Duodenal mucosa (tissue), 2 donors: ENCODE measurements at regions not wholly inside any gene's neighbourhood (a gene's known extent, or its start where the extent isn't known, plus 50 kb on each side); places are given as distances from the start of the nearest gene placed in this dataset.

ENCODE experiments used
- H3K27ac ChIP-seq: one replicate; pipeline ENCODE4 v1.7.0; 2013; ENCODE audit warnings: low read depth, low read length
- H3K27me3 ChIP-seq, 2 donors: one replicate each; pipeline ENCODE4 v1.7.0; 2013; ENCODE audit warnings: low read length in 2 of 2, control low read depth in 1 of 2; ENCODE audit not compliant: insufficient read depth in 2 of 2, control insufficient read depth in 1 of 2
- H3K36me3 ChIP-seq, 2 donors: one replicate each; pipeline ENCODE4 v1.7.0; 2013; ENCODE audit warnings: low read length in 2 of 2, control low read depth in 1 of 2; ENCODE audit not compliant: insufficient read depth in 2 of 2, control insufficient read depth in 1 of 2
- H3K4me1 ChIP-seq, 2 donors: one replicate each; pipeline ENCODE4 v1.7.0; 2013; ENCODE audit warnings: low read length in 2 of 2, control low read depth in 1 of 2; ENCODE audit not compliant: insufficient read depth in 2 of 2, control insufficient read depth in 1 of 2
- H3K4me3 ChIP-seq, 2 donors: one replicate each; pipeline ENCODE4 v1.7.0; 2013; ENCODE audit warnings: low read length in 2 of 2, low read depth in 1 of 2
- H3K9ac ChIP-seq, 2 donors: one replicate each; pipeline ENCODE4 v1.7.0; 2013; ENCODE audit warnings: low read length in 2 of 2, low read depth in 1 of 2
- H3K9me3 ChIP-seq, 2 donors: one replicate each; pipeline ENCODE4 v1.7.0; 2013; ENCODE audit warnings: low read length in 2 of 2, control low read depth in 1 of 2; ENCODE audit not compliant: control insufficient read depth in 1 of 2

DNA sequence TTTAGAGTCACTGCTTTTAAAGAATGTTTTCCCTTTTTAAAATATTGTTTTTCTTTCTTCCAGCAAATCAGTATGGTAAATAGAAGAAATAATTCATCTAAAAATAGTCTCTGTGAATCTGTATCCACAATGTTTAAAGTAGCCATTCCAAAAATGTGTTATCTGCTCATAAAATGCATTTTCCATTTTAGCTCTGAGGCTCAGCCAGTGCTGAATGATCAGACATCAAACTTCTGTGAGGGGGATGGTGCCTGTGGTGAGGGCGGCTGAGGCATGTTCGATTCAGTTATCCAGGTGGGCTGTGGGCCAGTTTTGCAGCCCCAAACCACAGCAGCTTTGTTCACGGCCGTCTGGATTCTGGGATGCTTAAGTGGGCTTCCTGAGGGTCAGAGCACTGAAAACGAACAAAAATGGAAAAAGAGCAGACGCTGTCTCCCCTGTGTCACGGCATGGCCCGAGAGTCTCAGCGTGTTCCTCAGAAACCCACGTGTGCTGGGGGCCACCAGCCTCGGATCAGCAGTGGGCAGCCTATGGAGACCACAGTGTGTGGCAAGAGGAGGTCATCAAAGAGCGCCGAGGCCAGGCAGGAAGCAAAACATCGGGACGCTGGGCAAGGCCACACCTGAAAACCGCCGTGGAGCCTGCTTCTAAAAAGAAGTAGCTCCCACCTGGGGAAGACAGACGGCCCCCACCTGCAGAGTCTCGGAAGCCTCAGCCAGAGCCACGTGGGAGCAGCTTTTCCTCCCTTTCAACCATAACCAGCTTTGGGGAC is 134.9 kb upstream of the THBS2 start:
- no peak overlapping the region for H3K4me3 ChIP-seq
- no peaks in the 10 kb centered on the region for H3K36me3 ChIP-seq
- H3K4me1 ChIP-seq = no peaks in the 10 kb centered on the region
- H3K27ac ChIP-seq = no peak overlapping the region
- peaks cover 0 to 4% of the 10 kb centered on the region in 2 donors for H3K27me3 ChIP-seq
- H3K9ac ChIP-seq = no peak overlapping the region
- H3K9me3 ChIP-seq = peaks cover 2 to 20% of the 10 kb centered on the region in 2 donors

DNA sequence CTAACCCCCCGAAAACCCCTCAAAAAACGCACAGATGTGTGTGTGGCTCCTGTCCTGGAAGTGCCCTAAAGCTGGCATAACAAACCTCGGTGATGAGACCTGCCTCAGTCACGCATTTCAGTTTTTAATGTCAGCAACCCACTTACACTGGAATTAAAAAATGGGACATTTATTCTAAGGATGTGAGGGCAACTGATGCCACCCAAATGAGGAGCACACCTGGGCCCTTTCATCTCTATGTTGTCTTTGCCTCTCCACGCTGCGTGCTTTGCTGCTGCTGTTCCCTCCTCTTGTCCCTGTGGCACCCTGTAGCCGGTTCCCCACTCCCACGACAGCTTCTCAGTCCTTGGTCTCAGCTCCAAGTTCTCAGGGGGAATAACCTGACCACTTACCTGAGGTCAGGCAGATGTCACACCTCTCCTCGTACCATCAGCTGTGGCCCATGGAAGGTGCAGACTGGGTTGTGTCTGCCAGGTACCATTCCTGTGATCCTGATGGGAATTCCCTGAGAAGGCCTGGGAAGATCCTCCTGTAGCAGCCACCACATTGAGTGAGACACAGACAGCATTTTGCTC is 134.2 kb upstream of the THBS2 start:
- H3K27me3 ChIP-seq = peaks cover 0 to 4% of the 10 kb centered on the region in 2 donors
- no peak overlapping the region for H3K27ac ChIP-seq

DNA sequence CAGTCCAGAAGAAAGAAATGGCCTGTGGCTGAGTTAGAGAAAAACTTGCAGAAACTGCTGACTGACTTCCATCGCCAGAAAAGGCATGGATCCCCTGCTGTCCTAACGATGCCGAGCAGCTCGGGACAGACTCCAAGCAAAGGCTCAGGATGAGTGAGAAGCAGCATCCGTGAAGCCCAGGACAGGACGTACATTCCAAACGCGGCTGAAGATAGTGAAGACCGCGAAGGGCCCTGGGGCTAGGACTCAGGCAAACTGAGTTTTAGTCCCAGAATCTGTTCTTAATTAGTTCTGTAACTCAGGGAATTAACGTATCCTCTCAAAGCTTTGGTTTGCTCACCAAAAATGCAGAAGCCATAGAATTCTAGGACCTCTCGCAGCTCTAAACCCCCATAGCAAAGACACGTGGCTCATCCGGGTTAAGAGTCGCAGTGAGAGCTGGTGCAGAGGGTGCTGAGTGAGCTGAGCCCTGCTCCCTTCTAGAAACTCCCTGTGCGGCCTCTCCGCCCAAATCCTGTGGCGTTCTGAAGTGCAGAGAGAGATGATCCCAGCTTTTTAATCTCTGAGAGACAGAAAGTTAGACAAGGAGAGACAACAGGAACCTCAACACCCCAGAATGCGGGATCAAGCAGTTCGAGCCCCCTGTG is 132.9 kb upstream of the THBS2 start:
- Histone ChIP-seq H3K27ac (no peak overlapping the region), H3K9ac (no peak overlapping the region), H3K36me3 (no peaks in the 10 kb centered on the region), H3K4me3 (no peak overlapping the region), H3K4me1 (no peaks in the 10 kb centered on the region), H3K27me3 (peaks cover 0 to 4% of the 10 kb centered on the region in 2 donors), H3K9me3 (peaks cover 2 to 18% of the 10 kb centered on the region in 2 donors)

More for the DNA sequence above, 134.2 kb upstream of the THBS2 start:
- peaks cover 2 to 23% of the 10 kb centered on the region in 2 donors for H3K9me3 ChIP-seq
- H3K4me3 ChIP-seq = no peak overlapping the region
- H3K36me3 ChIP-seq = no peaks in the 10 kb centered on the region
- no peak overlapping the region for H3K9ac ChIP-seq
- no peaks in the 10 kb centered on the region for H3K4me1 ChIP-seq

DNA sequence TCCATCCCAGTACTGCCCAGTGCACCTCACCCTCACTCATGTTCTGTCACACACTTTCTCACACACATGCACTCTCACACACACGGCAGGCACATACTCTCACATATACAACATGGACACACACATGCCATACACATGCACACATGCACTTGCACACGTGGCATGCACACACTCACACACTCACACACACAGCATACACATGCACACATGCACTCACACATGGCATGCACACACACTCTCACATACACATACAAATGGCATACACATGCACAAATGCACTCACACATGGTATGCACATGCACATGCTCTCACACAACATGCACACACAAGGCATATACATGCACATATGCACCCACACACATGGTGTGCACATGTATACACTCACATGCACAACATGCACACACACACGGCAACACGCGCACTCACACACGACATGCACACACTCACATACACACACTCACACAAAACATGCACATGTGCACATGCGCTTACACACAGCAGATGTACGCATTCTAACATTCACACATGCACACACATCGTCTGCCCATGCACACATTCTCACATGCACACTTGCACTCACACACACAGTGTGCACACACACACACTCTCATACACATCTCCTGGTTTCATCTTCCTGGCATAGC is 131.7 kb upstream of the THBS2 start:
- no peak overlapping the region for H3K27ac ChIP-seq
- no peaks in the 10 kb centered on the region for H3K4me1 ChIP-seq
- H3K27me3 ChIP-seq = peaks cover 0 to 4% of the 10 kb centered on the region in 2 donors
- H3K9me3 ChIP-seq = peaks cover 2 to 9% of the 10 kb centered on the region in 2 donors
- H3K4me3 ChIP-seq = no peak overlapping the region
- no peak overlapping the region for H3K9ac ChIP-seq
- H3K36me3 ChIP-seq = no peaks in the 10 kb centered on the region

DNA sequence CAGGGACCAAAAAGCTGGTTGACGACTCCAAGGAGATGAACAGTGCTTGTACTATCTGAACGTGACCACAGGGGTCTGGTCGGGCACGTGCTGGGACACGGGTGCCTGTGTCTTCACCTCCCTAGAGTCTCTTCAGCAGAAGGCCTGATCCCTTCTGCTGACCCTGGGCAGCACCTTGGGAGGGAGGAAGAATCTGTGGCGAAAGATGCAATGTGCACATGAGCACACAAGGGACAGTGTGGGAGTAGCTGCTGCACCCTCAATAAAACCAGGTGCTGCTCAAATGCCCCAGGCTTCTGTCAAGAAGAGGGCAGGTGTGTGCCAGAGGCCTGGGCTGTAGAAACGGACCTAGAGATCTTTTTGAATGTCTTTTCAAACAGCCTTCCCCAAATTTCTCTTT is 130.6 kb upstream of the THBS2 start:
- Histone ChIP-seq H3K4me3 (no peak overlapping the region), H3K27me3 (peaks cover 0 to 4% of the 10 kb centered on the region in 2 donors), H3K9ac (no peak overlapping the region), H3K4me1 (no peaks in the 10 kb centered on the region), H3K27ac (no peak overlapping the region), H3K36me3 (no peaks in the 10 kb centered on the region), H3K9me3 (peaks cover 2 to 4% of the 10 kb centered on the region in 2 donors)

DNA sequence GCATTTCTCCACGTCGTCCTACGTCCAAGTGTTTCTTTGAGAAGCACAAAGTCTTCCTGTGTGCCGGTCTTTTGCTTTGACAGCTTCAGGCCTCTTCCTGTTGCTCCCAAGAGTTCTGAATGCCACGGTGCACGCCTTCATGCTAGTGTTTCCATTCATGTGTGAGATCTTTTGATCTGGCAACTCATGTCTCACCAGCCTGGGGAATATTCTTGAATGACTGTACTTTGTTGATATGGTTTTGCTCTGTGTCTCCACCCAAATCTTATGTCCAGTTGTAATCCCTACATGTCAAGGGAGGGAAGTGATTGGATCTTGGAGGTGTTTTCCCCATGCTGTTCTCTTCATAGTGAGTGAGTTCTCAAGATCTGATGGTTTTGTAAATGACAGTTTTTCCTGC is 129.6 kb upstream of the THBS2 start:
- no peak overlapping the region for H3K27ac ChIP-seq
- no peaks in the 10 kb centered on the region for H3K4me1 ChIP-seq
- no peak overlapping the region for H3K4me3 ChIP-seq
- peaks cover 0 to 4% of the 10 kb centered on the region in 2 donors for H3K27me3 ChIP-seq
- H3K36me3 ChIP-seq = no peaks in the 10 kb centered on the region
- H3K9me3 ChIP-seq = peaks cover 2 to 4% of the 10 kb centered on the region in 2 donors
- no peak overlapping the region for H3K9ac ChIP-seq

DNA sequence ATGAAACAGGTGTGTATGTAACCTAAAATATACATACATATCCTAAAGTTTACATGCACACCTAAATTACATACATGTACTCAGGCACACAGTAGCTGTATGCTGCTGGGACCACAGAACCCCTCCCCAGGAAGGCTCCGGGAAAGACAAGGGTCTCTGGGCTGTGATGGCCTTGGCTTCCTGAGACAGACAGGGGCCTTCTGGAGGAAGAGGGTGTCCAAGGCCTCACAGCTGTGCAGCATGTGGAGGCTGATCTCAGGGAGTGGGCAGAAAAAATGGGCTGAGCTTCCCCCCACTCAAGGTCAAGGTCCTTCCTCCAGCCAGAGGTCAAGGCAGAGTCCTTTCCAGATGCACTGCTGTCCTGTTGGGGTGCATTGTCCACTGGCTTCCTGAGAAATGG is 129.1 kb upstream of the THBS2 start:
- no peak overlapping the region for H3K9ac ChIP-seq
- H3K27ac ChIP-seq = no peak overlapping the region
- no peak overlapping the region for H3K4me3 ChIP-seq
- H3K9me3 ChIP-seq = peaks cover 2 to 4% of the 10 kb centered on the region in 2 donors
- peaks cover 0 to 4% of the 10 kb centered on the region in 2 donors for H3K27me3 ChIP-seq
- no peaks in the 10 kb centered on the region for H3K36me3 ChIP-seq
- no peaks in the 10 kb centered on the region for H3K4me1 ChIP-seq

DNA sequence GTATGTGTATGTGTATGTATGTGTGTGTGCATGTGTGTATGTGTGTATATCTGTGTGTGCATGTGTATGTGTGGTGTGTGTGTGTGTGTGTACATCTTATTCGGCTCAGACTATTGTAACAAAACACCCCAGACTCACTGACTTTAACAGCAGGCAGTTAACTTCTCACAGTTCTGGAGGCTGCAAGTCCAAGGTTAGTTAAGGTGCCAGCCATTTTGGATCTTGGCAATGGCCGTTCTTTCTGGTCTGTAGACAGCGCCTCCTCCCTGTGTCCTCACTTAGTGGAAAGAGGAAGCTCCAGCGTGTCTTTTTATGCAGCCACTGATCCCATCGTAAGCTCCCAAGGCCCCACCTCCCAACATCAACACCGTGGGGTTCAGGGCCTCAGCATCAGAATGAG is 128.3 kb upstream of the THBS2 start:
- Histone ChIP-seq H3K36me3 (no peaks in the 10 kb centered on the region), H3K9me3 (peaks cover 2 to 4% of the 10 kb centered on the region in 2 donors), H3K27me3 (peaks cover 0 to 4% of the 10 kb centered on the region in 2 donors), H3K27ac (no peak overlapping the region), H3K4me1 (no peaks in the 10 kb centered on the region), H3K4me3 (no peak overlapping the region), H3K9ac (no peak overlapping the region)

DNA sequence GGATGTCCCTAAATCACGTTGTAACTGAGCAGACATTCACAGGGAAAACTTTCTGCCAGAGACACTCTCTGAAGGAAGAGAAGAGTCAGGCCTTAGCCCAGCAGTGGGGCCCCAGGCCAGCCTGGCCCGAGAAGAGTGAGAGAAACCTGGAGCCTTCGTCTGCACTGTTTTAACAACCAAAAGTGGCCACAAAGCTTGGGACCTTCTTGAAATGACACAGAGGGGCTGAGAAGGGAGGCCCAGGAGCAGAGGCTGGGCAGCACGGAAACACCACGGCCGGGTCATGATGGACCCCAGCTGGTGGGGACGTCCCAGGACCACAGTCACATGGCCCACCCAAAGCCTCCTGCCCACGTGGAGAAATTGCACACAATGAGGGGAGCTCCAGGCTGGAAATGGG is 126.8 kb upstream of the THBS2 start:
- Histone ChIP-seq H3K4me1 (no peaks in the 10 kb centered on the region), H3K27ac (no peak overlapping the region), H3K4me3 (no peak overlapping the region), H3K9me3 (peaks cover 7 to 14% of the 10 kb centered on the region in 2 donors), H3K27me3 (peaks cover 0 to 3% of the 10 kb centered on the region in 2 donors), H3K36me3 (no peaks in the 10 kb centered on the region), H3K9ac (no peak overlapping the region)
